Loucy (cell line): ENCODE measurements at regions not wholly inside any gene's neighbourhood (a gene's known extent, or its start where the extent isn't known, plus 50 kb on each side); places are given as distances from the start of the nearest gene placed in this dataset.

Experiments used
- CTCF ChIP-seq: fragments of 200-600 bp; sonication (generic); conservative IDR thresholded peaks from 2 replicates; pipeline ENCODE4 v1.5.1; 2014; ENCODE audit warnings: mild to moderate bottlenecking, antibody characterized with exemption, low read length
- EZH2phosphoT487 ChIP-seq: fragments of 200-600 bp; IDR thresholded peaks from 2 replicates; pipeline ENCODE4 v1.6.1; 2018; ENCODE audit warnings: antibody characterized with exemption, mild to moderate bottlenecking, moderate library complexity, borderline replicate concordance

- TF ChIP-seq CTCF, result no peak
- no peak for TF ChIP-seq EZH2phosphoT487
These were observed 672.0 kb upstream of the INTU start for GRCh38 chr4:126960760-126961159.
